GM23338 (cell line): ENCODE measurements at regions not wholly inside any gene's neighbourhood (a gene's known extent, or its start where the extent isn't known, plus 50 kb on each side); places are given as distances from the start of the nearest gene placed in this dataset.

Source experiments
- ATAC-seq: fragments of 200-7000 bp; cut with Tn5 transposase; 3 replicates; pipeline ENCODE4 v1.9.1; 2020
- DNase-seq: peaks from one replicate; pipeline ENCODE4 v3.0.0-alpha.2; 2015; ENCODE audit warnings: low spot score
- H2AFZ ChIP-seq: fragments of 200-600 bp; sonication (generic); 2 replicates; pipeline ENCODE4 v1.8.0; 2016; ENCODE audit warnings: antibody characterized with exemption, mild to moderate bottlenecking, moderate library complexity
- H3F3A ChIP-seq: fragments of 200-600 bp; sonication (generic); replicated peaks from 2 replicates; pipeline ENCODE4 v1.8.0; 2017; ENCODE audit warnings: antibody characterized with exemption, mixed run types, low read depth
- H3K27ac ChIP-seq: fragments of 200-600 bp; sonication (generic); 2 replicates; pipeline ENCODE4 v1.6.1; 2016; ENCODE audit warnings: low read depth
- H3K27me3 ChIP-seq: fragments of 200-600 bp; sonication (generic); 2 replicates; pipeline ENCODE4 v1.8.0; 2016; ENCODE audit warnings: mild to moderate bottlenecking, mixed run types, moderate library complexity; ENCODE audit not compliant: insufficient read depth
- H3K36me3 ChIP-seq: fragments of 200-600 bp; sonication (generic); 2 replicates; pipeline ENCODE4 v1.8.0; 2016; ENCODE audit warnings: mild to moderate bottlenecking; ENCODE audit not compliant: insufficient read depth
- H3K4me1 ChIP-seq: fragments of 200-600 bp; sonication (generic); 2 replicates; pipeline ENCODE4 v1.8.0; 2016; ENCODE audit warnings: mild to moderate bottlenecking, moderate library complexity; ENCODE audit not compliant: insufficient read depth
- H3K4me2 ChIP-seq: fragments of 200-600 bp; sonication (generic); 2 replicates; pipeline ENCODE4 v1.7.1; 2017; ENCODE audit warnings: mixed run types
- H3K4me3 ChIP-seq: fragments of 200-600 bp; sonication (generic); 2 replicates; pipeline ENCODE4 v1.6.1; 2016; ENCODE audit warnings: mixed run types
- H3K79me2 ChIP-seq: fragments of 200-600 bp; sonication (generic); replicated peaks from 2 replicates; pipeline ENCODE4 v1.8.0; 2017; ENCODE audit warnings: mild to moderate bottlenecking; ENCODE audit not compliant: insufficient read depth
- H3K9me2 ChIP-seq: fragments of 200-600 bp; sonication (generic); 2 replicates; pipeline ENCODE4 v1.8.0; 2017; ENCODE audit not compliant: insufficient read depth
- H4K20me1 ChIP-seq: fragments of 200-600 bp; sonication (generic); replicated peaks from 2 replicates; pipeline ENCODE4 v1.8.0; 2017; ENCODE audit warnings: mild to moderate bottlenecking; ENCODE audit not compliant: insufficient read depth
- H3K27ac Mint-ChIP-seq: 2 replicates; pipeline ENCODE4 v1.8.0; 2020; ENCODE audit warnings: inconsistent platforms, mild to moderate bottlenecking, moderate library complexity, mixed read lengths
- H3K27me3 Mint-ChIP-seq: 3 replicates; pipeline ENCODE4 v1.8.0; 2022; ENCODE audit warnings: low read depth, mild to moderate bottlenecking, moderate library complexity, mixed read lengths, inconsistent platforms; ENCODE audit not compliant: insufficient read depth, poor library complexity
- H3K36me3 Mint-ChIP-seq: 3 replicates; pipeline ENCODE4 v1.8.0; 2021; ENCODE audit warnings: low read depth, mild to moderate bottlenecking, inconsistent platforms, moderate library complexity, mixed read lengths
- H3K4me1 Mint-ChIP-seq: 3 replicates; pipeline ENCODE4 v1.8.0; 2020; ENCODE audit warnings: mild to moderate bottlenecking, inconsistent platforms, mixed read lengths
- H3K4me3 Mint-ChIP-seq: 3 replicates; pipeline ENCODE4 v1.8.0; 2021; ENCODE audit warnings: moderate library complexity, mild to moderate bottlenecking, inconsistent platforms, mixed read lengths
- H3K9me3 Mint-ChIP-seq: 3 replicates; pipeline ENCODE4 v1.8.0; 2020; ENCODE audit warnings: moderate library complexity, mild to moderate bottlenecking, inconsistent platforms, mixed read lengths
- CREB1 ChIP-seq: fragments of 250-450 bp; sonication (Bioruptor Pico); IDR thresholded peaks from 2 replicates; pipeline ENCODE4 v1.5.0; 2020; ENCODE audit warnings: low read depth, mild to moderate bottlenecking, moderate library complexity
- CTCF ChIP-seq, 2 experiments: fragments of 200-600 bp in 1 of 2; sonication (generic) in 1 of 2; conservative IDR thresholded peaks; 2 replicates each; pipeline versions ENCODE4 v1.5.1 to v1.6.1; 2016 to 2017; ENCODE audit warnings: antibody characterized with exemption in 2 of 2, low read depth in 2 of 2, mild to moderate bottlenecking in 2 of 2, moderate library complexity in 1 of 2
- ETS1 ChIP-seq: IDR thresholded peaks from 2 replicates; pipeline ENCODE4 v1.6.1; 2016; ENCODE audit warnings: antibody characterized with exemption
- EZH2 ChIP-seq: fragments of 200-600 bp; sonication (generic); IDR thresholded peaks from one replicate; pipeline ENCODE4 v1.8.0; 2017; ENCODE audit warnings: antibody characterized with exemption, mild to moderate bottlenecking, low read depth; ENCODE audit not compliant: unreplicated experiment
- EZH2phosphoT487 ChIP-seq: fragments of 200-600 bp; sonication (generic); IDR thresholded peaks from one replicate; pipeline ENCODE4 v1.8.1; 2018; ENCODE audit warnings: antibody characterized with exemption; ENCODE audit not compliant: unreplicated experiment
- JUNB ChIP-seq: IDR thresholded peaks from one replicate; pipeline ENCODE4 v1.6.1; 2016; ENCODE audit warnings: antibody characterized with exemption; ENCODE audit not compliant: unreplicated experiment
- NANOG ChIP-seq: IDR thresholded peaks from 2 replicates; pipeline ENCODE4 v1.6.1; 2016; ENCODE audit warnings: antibody characterized with exemption, borderline replicate concordance
- POLR2AphosphoS5 ChIP-seq: IDR thresholded peaks from 2 replicates; pipeline ENCODE4 v1.6.1; 2016; ENCODE audit warnings: antibody characterized with exemption, low read depth
- REST ChIP-seq: IDR thresholded peaks from one replicate; pipeline ENCODE4 v1.6.1; 2018; ENCODE audit warnings: antibody characterized with exemption; ENCODE audit not compliant: unreplicated experiment
- STAT1 ChIP-seq: IDR thresholded peaks from one replicate; pipeline ENCODE4 v1.6.1; 2016; ENCODE audit warnings: antibody characterized with exemption; ENCODE audit not compliant: unreplicated experiment
- ZNF114 ChIP-seq: fragments of 250-450 bp; sonication (Bioruptor Pico); IDR thresholded peaks from 2 replicates; pipeline ENCODE4 v1.5.0; 2020; ENCODE audit warnings: mild to moderate bottlenecking, moderate library complexity
- ZNF331 ChIP-seq: fragments of 250-450 bp; sonication (Bioruptor Pico); IDR thresholded peaks from 2 replicates; pipeline ENCODE4 v1.5.0; 2020; ENCODE audit warnings: low read depth, mild to moderate bottlenecking, moderate library complexity
- ZNF462 ChIP-seq: fragments of 250-450 bp; sonication (Bioruptor Pico); IDR thresholded peaks from 2 replicates; pipeline ENCODE4 v1.5.0; 2020; ENCODE audit warnings: mild to moderate bottlenecking, moderate library complexity

GRCh38 chr7:17632384-17632783, 307.9 kb downstream of the SNX13 start:
- Histone ChIP-seq H3K4me3 (no peak overlapping the region), H3K79me2 (no peaks in the 10 kb centered on the region), H4K20me1 (no peaks in the 10 kb centered on the region), H3F3A (no peaks in the 10 kb centered on the region), H3K4me1 (peaks cover 5% of the 10 kb centered on the region; the same call in 1 of the 2 replicates), H3K4me2 (no peak overlapping the region), H3K27ac (no peak overlapping the region), H3K36me3 (no peaks in the 10 kb centered on the region), H2AFZ (no peak overlapping the region), H3K27me3 (no peaks in the 10 kb centered on the region), H3K9me2 (no peaks in the 10 kb centered on the region)
- Mint-ChIP-seq H3K4me3 (no peak overlapping the region), H3K4me1 (peaks cover 6% of the 10 kb centered on the region; the same call in 1 of the 3 replicates), H3K27me3 (no peaks in the 10 kb centered on the region), H3K27ac (no peak overlapping the region), H3K36me3 (no peaks in the 10 kb centered on the region), H3K9me3 (no peaks in the 10 kb centered on the region)
- TF ChIP-seq STAT1 = no peak
- TF ChIP-seq ETS1 = no peak
- TF ChIP-seq ZNF331 (CRISPR knock-in tag) = no peak
- TF ChIP-seq ZNF114 = no peak
- no peak for TF ChIP-seq REST
- no peak for TF ChIP-seq ZNF462 (CRISPR knock-in tag)
- TF ChIP-seq POLR2AphosphoS5 = no peak
- no peak for TF ChIP-seq CTCF (conservative IDR thresholded peaks at IDR 0.05; ENCODE audit: low read depth in 2 of 2)
- no peak for TF ChIP-seq JUNB
- TF ChIP-seq EZH2 = no peak
- no peak for TF ChIP-seq CREB1 (CRISPR knock-in tag)
- TF ChIP-seq NANOG = no peak
- TF ChIP-seq EZH2phosphoT487 = no peak
- no peak for DNase-seq
- ATAC-seq = no peak
